Epithelial cell of esophagus (primary cell): ENCODE measurements at regions not wholly inside any gene's neighbourhood (a gene's known extent, or its start where the extent isn't known, plus 50 kb on each side); places are given as distances from the start of the nearest gene placed in this dataset.

Source experiments
- DNase-seq: peaks from one replicate; pipeline ENCODE4 v3.0.0; 2010; ENCODE audit warnings: low read depth
- H3K4me3 ChIP-seq: 2 replicates; pipeline ENCODE4 v1.5.1; 2011; ENCODE audit warnings: mild to moderate bottlenecking, low read length, control low read depth
- TF ChIP-seq, protein P1 (sequence below): IDR thresholded peaks from 2 replicates; pipeline ENCODE4 v1.5.1; 2011; ENCODE audit warnings: low read depth, mild to moderate bottlenecking, low read length, control low read depth, inconsistent platforms; ENCODE audit not compliant: insufficient read depth; ENCODE audit errors: missing control alignments

DNA sequence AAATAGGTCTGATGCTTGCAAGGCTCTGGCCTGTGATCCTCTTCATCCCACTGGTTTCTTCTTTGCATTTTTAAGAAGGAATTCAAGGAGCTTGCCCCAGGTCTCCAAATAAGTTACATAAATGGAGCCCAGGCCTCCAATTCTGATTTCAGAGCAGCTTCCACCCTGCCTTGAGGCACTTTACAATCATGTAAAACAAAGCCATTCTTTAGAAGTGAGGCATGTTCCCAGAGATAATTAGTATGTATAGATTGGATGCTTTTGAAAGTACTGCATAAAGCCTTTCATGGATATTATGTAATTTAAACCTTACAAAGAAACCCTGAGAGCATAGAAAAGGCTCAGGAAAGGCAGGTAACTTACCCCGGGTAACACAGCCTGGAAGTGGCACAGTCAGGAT lies 466.5 kb downstream of the MIAT start:
- H3K4me3 ChIP-seq, result no peak overlapping the region
- DNase-seq, result peak; percentile 57

DNA sequence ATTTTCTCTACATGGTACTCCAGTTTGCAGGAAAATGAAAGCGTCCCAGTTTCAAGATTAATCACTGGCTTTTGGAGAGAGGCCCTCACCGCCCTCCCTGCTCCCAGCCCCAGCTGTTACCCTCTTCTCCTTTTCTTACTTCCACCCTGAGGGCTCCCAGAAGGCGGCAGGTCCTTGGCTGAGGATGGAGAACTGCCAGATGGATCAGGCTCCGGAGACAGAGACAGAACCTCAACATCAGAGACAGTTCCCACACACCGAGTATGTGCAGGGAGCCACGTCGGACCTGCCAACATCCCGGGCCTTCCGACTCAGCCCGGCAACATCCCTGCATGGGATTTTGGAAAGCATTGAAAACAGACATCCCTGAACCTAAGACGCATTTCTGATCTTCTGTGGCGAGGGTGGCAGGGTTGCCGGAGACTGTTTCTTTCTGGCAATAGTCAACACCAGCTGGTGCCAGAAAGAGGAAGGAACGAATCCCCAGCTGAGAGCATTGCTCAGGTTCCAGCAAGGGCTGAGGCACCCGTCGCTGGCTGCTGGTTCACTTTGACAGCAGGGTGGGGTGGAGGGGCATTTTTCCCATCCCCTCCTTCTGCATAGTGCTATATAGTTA lies 467.1 kb downstream of the MIAT start:
- TF ChIP-seq, protein P1, sequence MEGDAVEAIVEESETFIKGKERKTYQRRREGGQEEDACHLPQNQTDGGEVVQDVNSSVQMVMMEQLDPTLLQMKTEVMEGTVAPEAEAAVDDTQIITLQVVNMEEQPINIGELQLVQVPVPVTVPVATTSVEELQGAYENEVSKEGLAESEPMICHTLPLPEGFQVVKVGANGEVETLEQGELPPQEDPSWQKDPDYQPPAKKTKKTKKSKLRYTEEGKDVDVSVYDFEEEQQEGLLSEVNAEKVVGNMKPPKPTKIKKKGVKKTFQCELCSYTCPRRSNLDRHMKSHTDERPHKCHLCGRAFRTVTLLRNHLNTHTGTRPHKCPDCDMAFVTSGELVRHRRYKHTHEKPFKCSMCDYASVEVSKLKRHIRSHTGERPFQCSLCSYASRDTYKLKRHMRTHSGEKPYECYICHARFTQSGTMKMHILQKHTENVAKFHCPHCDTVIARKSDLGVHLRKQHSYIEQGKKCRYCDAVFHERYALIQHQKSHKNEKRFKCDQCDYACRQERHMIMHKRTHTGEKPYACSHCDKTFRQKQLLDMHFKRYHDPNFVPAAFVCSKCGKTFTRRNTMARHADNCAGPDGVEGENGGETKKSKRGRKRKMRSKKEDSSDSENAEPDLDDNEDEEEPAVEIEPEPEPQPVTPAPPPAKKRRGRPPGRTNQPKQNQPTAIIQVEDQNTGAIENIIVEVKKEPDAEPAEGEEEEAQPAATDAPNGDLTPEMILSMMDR, result no peak
- no peak overlapping the region for H3K4me3 ChIP-seq
- no peak for DNase-seq

More for the DNA sequence above, 466.5 kb downstream of the MIAT start:
- TF ChIP-seq, protein P1, result no peak

DNA sequence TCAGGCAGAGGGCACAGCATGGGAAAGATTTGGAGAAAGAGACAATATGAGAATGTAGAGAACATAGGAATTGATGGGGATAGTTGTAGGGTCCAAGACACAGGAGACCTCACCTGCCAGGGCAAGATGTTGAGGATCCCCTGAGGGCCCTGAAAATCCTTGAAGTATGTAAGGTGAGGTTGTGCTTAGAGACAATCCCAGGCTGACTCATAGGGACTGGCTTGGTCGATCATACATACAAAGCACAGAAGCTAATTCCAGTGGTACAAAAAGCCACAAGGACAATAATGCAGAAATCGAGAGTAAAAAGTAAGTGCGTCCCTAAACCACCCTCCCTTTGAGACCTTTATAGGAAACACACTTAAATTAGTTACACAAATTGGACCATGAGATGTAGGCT lies 468.2 kb downstream of the MIAT start:
- H3K4me3 ChIP-seq, result no peak overlapping the region
- TF ChIP-seq, protein P1, result no peak
- DNase-seq, result peak; percentile 76

- no peak for DNase-seq
- TF ChIP-seq, protein P1, result no peak
- no peak overlapping the region for H3K4me3 ChIP-seq
These were observed 470.5 kb downstream of the MIAT start for GRCh38 chr22:27127911-27128310.

- no peak for DNase-seq
- TF ChIP-seq, protein P1, result no peak
- no peak overlapping the region for H3K4me3 ChIP-seq
These were observed 471.2 kb downstream of the MIAT start for GRCh38 chr22:27128461-27129085.

DNA sequence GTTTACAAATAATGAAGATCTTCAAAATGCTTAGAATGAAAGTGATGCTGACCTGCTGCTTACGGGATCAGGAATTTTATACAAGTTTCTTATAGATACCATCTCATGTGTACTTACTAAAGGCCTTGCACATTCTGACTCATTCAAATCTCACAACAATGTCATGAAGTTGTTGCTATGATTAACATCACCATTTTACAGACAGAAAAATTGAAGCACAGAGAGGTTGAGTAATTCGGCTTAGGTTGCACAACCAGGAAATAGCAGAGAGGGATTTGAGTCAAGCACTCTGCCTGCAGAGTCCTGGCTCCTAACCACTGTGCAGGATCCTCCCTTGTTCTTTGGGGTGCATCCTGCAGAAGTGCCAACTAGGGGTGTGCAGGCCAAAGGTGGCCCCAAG lies 471.9 kb downstream of the MIAT start:
- DNase-seq, result peak; percentile 90
- TF ChIP-seq, protein P1, result no peak
- H3K4me3 ChIP-seq, result no peak overlapping the region

- TF ChIP-seq, protein P1, result no peak
- no peak overlapping the region for H3K4me3 ChIP-seq
- no peak for DNase-seq
These were observed 473.5 kb downstream of the MIAT start for GRCh38 chr22:27130906-27131305.
